ENCODE measurements at regions not wholly inside any gene's neighbourhood (a gene's known extent, or its start where the extent isn't known, plus 50 kb on each side); places are given as distances from the start of the nearest gene placed in this dataset.

GRCh38 chr1:115199416-115200132, 110.3 kb upstream of the TSPAN2 start:
- H3K9me3 ChIP-seq: no peaks in the 10 kb centered on the region
- H3K27ac ChIP-seq: no peak overlapping the region
- H3K4me1 ChIP-seq: peaks cover 10% of the 10 kb centered on the region
- H3K36me3 ChIP-seq (ENCODE audit: low read depth, missing control alignments): no peaks in the 10 kb centered on the region
- DNase-seq: no peak
- no peak overlapping the region for H3K4me3 ChIP-seq
- WGBS, 2 donors: 55 to 62% methylated on average over 5 of the region's 5 CpGs
- intact Hi-C loops (cut with DNase I; ENCODE audit: low total_unique reads): no loop called here
- TF ChIP-seq CTCF (IDR thresholded peaks at IDR 0.05) (no peak), POLR2A (IDR thresholded peaks at IDR 0.05) (no peak)
- no peaks in the 10 kb centered on the region for H3K27me3 ChIP-seq

- H3K36me3 ChIP-seq (ENCODE audit: low read depth, missing control alignments): no peaks in the 10 kb centered on the region
- DNase-seq: peak; percentile 64
- no peak overlapping the region for H3K27ac ChIP-seq
- H3K4me3 ChIP-seq: no peak overlapping the region
- peaks cover 10% of the 10 kb centered on the region for H3K4me1 ChIP-seq
- no peaks in the 10 kb centered on the region for H3K9me3 ChIP-seq
- TF ChIP-seq POLR2A (IDR thresholded peaks at IDR 0.05): no peak
- TF ChIP-seq CTCF (IDR thresholded peaks at IDR 0.05): no peak
- H3K27me3 ChIP-seq: no peaks in the 10 kb centered on the region
- WGBS, 2 donors: 37 to 39% methylated on average over 4 of the region's 4 CpGs
- intact Hi-C loops (cut with DNase I; ENCODE audit: low total_unique reads): no loop called here
These were observed 109.6 kb upstream of the TSPAN2 start for GRCh38 chr1:115198938-115199337.

GRCh38 chr1:115196296-115196695, 107.0 kb upstream of the TSPAN2 start:
- no peak for TF ChIP-seq POLR2A (IDR thresholded peaks at IDR 0.05)
- TF ChIP-seq CTCF (IDR thresholded peaks at IDR 0.05): no peak

GRCh38 chr1:115194506-115194905, 105.2 kb upstream of the TSPAN2 start:
- H3K27ac ChIP-seq: no peak overlapping the region
- H3K36me3 ChIP-seq (ENCODE audit: low read depth, missing control alignments): no peaks in the 10 kb centered on the region
- DNase-seq: no peak
- no peak overlapping the region for H3K4me3 ChIP-seq
- H3K27me3 ChIP-seq: no peaks in the 10 kb centered on the region
- peaks cover 6% of the 10 kb centered on the region for H3K4me1 ChIP-seq
- intact Hi-C loops (cut with DNase I; ENCODE audit: low total_unique reads): no loop called here
- WGBS, 2 donors: 30 to 39% methylated on average over 2 of the region's 2 CpGs
- H3K9me3 ChIP-seq: no peaks in the 10 kb centered on the region
- no peak for TF ChIP-seq CTCF (IDR thresholded peaks at IDR 0.05)
- TF ChIP-seq POLR2A (IDR thresholded peaks at IDR 0.05): no peak

More at GRCh38 chr1:115196296-115196695, 107.0 kb upstream of the TSPAN2 start:
- 90 to 97% methylated on average over 1 of the region's 1 CpG for WGBS, 2 donors
- H3K27ac ChIP-seq: no peak overlapping the region
- no peaks in the 10 kb centered on the region for H3K9me3 ChIP-seq
- DNase-seq: no peak
- intact Hi-C loops (cut with DNase I; ENCODE audit: low total_unique reads): no loop called here
- H3K4me3 ChIP-seq: no peak overlapping the region
- H3K27me3 ChIP-seq: no peaks in the 10 kb centered on the region
- peaks cover 10% of the 10 kb centered on the region for H3K4me1 ChIP-seq
- H3K36me3 ChIP-seq (ENCODE audit: low read depth, missing control alignments): no peaks in the 10 kb centered on the region

Measured in testis (tissue), 2 donors.